GM21619 (cell line): ENCODE measurements at regions not wholly inside any gene's neighbourhood (a gene's known extent, or its start where the extent isn't known, plus 50 kb on each side); places are given as distances from the start of the nearest gene placed in this dataset.

Source experiments
- ATAC-seq: cut with Tn5 transposase; IDR thresholded peaks from one replicate; pipeline ENCODE4 v1.9.1; 2021; ENCODE audit not compliant: unreplicated experiment

DNA sequence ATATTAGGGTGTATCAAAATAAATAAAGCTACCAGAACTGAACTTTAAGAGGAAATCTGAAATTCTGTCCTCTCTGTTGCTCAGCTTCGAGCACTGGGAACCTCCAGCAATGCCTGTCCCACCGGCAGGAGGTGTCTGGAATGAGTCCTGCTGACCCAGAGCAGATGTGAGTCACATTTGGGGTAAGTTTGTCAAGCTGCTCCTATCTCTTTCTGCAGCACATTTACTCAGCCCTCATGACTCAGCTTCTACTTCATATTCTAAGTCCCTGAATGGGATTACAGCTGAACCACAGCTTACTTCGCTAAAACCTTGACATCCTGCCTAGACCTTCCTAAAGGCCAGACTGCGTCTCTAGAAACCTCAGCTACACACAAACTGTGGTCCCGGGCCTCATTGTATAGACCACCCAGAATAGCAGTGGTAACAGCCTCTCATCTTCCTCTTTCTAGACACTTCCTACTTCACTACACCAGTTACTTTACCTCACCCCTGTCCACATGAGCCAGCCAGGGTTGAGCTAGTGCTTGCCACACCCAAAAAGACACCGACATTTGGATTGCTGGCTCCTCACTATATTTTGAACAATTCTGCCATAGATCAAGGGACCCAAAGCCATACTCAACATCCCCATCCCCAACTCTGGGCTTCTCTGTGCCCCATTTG, 109.6 kb upstream of the TMCO5A start:
- peak; percentile 45 for ATAC-seq

DNA sequence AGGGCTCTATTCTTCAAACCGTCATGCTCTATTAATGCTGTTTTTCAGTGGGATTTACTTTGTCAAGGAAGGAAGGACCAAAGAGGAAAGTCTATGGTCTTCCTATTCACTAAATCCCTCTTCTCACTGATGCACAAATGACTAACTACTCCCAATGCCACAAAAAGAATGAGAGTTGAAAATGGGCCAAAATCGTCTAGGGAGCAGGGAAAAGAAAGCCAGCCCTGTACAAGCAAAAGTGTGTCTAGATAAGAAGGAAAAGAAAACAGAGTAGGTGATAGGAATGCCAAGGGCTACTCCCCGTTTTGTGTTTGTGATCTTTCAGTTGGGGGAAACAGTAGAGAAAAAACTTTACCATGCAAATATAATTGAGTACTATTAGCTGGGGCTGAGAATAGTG, 97.2 kb upstream of the TMCO5A start:
- no peak for ATAC-seq

DNA sequence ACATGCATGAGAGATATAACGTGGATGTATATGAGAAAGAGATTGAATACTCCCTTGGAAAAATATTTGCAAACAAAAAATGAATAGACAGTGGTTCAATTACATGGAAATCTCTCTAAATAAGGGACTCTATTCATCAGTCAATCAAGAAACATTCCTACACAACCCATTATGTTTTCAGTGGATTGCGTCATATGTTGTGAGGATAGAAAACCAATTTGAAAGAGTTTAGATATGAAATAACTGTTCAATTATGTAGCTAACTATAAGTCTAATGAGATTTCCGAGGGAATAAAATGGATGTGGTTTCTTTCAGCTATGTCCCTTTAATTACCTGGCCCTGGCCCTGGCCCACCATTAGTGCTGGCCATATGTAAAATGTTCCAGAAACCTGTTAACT, 86.7 kb upstream of the TMCO5A start:
- no peak for ATAC-seq

DNA sequence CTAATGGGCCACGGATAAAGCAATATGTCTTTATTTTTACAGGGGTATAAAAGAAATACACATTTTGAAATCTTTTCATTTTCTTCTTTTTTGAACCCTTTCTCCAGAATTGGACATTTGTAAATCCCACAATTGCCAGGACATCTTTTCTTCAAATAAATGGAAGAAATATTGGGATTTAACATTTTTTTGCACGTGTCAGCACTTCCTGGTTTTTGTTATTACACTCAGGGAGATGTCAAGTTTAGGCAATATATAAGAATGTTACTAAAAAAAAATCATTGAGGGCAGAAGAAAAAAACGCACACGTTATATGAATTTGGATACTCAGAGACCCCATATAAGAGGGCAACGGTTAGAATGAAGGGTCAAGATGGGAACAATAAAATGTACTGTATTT, 78.3 kb upstream of the TMCO5A start:
- no peak for ATAC-seq

DNA sequence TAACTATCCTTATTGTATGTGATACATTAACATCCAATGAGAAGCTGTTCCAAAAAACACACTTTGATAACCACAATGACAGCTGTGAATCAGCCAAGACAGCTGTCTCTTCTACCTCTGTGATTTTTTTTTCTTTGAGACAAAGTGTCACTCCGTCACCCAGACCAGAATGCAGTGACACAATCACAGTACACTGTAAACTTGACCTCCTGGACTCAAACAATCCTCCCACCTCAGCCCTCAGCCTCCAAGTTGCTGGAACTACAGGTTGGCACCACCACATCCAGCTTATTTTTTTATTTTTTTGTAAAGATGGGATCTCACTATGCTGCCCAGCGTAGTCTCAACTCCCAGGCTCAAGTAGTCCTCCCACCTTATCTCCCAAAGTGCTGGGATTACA, 73.5 kb upstream of the TMCO5A start:
- no peak for ATAC-seq

DNA sequence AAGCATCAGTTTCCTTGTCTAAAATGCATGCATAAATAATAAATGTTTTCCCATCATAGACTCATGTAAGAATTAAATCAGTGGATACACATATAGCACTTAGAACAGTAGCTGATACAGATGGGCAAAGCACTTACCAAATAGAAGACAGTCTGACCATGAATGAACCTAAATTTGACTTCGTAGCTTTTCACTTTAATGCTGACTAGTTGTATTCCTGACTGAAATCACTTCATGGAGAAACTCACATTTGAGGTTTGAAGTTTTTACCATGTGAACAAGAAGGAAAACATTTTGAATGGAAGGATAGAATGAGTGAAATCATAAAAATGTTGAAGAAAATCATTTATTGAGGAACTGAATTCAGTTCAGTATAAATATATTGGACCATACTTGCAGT, 68.8 kb upstream of the TMCO5A start:
- ATAC-seq: no peak

DNA sequence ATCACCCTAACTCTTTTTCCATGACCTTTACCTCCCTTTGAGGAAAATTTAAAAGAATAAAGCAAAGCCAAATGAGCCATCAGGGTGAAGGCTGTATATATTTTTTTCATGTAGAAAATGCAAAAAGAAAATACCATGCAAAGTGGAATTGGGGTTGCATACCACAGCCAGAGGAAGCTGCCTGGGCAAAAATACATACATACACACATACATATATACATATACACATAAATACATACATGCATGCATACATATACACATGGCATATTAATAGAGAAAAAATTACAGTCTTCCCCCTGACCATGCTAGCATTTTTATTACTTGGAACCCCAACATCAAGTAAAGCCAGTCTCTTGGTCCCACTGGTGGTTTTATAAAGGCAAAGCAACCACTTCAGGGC, 63.7 kb upstream of the TMCO5A start:
- ATAC-seq: no peak

DNA sequence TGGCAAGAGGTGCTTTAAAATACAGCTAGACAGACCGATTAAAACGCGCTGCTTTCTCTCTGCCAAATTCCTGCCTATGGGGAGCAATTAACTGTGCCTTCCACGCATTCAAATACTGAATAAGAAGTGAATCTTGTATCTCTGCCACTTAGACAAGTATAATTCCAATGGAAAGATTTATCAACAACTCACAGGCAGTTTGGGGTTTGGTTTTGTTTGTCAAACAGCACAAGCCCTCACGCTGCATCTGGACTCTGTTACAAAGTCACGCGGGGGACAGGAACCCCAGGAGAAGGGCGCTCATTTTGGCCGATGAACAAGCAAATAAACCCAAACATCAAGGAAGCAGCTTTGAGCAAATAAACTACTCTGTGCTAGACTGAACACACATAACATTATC, 61.8 kb upstream of the TMCO5A start:
- no peak for ATAC-seq

DNA sequence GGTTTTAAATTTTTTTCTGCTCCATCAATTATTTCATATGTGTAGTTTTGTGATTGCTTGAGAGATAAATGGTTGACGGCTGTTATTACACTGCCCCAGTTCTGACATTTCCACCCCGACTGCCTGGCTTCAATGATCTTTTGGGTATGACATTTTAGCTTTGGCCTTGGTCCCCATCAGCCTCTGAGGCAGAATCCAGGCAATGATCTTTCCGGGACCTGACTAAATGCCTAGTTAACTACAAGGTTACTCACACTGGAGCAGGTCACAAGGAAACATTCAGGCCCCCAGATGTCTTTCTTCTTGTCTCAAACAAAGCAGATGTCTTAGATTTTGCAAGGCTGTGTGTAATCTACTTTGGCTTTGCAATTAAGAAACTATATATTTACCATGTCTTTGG, 61.1 kb upstream of the TMCO5A start:
- no peak for ATAC-seq

DNA sequence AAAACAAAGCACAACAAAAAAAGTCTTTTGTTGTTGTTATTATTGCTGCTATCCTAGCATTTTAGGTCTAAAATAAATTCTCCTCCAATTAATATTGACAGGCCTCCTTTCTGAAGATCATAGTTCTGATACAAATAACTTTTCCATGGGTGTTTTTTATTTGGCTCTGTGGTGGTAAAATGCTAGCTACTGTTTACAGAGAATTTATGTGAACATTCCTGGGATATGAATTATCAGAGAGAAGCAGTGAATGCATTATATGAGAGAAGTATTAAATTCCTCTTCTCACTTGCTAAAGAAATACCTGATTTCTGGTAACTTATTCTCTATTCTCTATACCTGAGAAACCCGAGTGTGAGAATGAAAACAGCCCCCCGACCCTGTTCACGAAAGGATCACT, 57.5 kb upstream of the TMCO5A start:
- no peak for ATAC-seq

DNA sequence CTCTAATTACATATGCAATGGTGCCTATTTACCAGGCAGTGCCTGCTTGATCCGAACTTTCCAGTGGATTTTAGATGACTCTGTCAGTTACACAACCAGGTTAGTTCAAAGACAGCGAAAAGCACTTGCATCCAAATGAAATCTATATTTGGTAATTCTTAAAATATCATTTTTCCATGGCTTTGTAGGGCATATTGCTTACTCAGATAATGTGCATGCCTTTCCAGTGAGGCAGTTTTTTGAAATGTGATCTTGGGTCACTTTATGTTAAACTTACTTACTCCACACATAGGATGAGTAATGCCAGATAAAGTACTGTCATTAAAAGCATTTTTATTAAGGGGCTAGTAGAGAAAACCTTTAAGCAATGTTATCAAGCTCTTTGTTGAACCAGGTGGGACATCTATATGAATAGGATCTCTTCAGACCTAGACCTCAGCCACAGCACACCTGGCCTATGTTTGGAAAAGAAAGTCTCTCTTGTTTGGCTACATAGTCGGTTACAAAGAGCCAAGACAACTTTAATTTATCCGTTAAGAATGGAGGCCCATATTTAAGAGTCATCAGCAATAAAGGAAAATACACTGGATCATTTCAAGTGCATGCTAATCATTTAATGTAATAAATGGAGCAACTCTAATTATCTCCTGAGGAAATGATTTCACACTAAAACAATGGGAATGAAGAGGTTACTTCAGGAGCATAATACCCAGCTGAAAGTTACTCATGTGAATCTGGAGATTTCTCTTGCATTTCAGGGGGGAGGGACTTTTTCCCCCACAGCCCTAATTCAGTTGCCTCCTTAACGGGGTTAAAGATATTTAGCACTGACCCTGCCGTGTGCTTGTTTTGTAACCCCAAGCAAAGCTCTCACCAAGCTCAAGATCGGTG, 56.3 kb upstream of the TMCO5A start:
- no peak for ATAC-seq

DNA sequence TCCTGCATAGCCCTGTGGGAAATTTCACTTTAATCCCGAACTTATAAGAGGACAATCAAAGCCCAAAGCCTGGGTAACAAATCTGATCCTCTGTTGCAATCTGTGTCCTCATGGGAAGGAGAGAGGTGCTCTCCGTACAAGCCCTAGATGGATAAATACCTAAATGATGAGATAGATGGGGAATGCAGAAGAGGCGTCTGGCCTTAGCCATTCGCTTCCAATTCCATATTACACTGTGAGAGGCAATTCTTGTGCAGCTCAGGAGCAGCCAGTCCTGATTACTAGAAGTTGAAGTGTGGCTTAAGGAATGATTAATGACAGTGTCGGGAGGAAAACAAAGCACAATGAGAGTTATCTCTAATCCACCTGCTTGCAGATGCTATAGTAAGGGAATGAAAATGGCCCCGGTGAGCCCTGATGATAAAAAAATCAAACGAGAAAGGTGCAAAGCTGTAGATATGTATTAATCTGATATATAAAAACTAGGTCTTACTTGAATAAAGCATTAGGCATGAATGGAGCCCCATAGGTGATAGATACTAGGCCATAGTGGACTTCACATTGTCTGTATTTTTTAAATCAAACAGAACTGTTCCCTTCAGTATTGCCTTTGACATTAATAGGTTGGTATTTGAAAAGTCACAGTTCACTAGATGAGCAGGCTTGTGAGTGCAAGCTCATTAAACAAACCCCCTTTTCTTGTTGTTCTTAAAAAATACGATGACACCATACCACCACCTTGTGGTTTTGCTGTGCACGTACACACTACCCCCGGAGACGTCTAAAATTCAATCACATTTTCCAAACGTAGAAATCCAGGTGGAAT, 54.2 kb upstream of the TMCO5A start:
- no peak for ATAC-seq

DNA sequence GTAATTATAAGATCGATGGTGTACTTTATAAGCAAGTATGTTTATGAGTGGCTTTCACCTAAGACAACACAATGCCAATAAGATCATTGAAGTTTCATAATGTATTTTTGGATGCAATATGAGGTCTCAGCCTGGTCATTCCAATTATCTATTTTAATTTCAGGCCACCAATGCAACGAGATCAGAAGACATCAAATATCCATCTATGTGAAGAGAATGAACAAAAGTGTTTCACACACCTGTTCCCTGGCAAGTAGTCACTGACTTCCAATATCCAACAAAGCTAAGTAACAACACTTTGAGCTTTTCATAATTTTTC, 53.6 kb upstream of the TMCO5A start:
- ATAC-seq: no peak

DNA sequence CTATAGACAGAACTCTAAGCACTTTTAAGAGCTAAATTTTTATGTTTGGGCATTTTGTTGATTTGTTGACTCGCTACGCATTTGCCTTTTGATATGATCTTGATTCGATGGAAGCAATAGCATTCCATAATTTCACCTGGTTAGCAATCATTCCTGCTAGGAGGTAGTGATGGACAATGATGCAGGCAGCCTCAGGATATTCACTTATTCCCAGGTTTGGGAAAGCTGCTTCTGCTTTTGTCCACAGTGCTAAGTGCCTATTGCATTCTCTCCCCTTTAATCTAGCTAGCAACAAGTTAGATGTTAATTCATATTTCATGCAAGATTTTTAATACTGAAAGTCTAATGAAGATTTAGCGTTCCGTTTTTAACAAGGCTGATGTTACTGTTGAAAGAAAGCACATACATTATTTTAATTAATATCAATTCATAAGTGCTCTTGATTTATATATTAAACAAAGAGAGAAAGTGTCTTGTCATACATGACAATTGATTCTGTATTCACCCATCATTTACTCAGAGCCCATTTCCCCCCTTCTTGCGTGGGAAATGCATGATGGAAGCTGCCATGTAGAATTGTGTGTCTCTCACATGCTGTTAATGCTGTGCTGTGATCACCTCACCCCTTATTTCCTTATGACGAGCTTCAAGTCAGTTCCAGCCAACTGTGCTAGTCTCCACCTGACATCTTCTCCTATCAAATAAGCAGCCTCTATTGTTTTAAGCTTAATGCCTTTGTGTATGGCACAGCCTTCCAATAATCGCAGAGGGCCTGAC, 53.0 kb upstream of the TMCO5A start:
- no peak for ATAC-seq

DNA sequence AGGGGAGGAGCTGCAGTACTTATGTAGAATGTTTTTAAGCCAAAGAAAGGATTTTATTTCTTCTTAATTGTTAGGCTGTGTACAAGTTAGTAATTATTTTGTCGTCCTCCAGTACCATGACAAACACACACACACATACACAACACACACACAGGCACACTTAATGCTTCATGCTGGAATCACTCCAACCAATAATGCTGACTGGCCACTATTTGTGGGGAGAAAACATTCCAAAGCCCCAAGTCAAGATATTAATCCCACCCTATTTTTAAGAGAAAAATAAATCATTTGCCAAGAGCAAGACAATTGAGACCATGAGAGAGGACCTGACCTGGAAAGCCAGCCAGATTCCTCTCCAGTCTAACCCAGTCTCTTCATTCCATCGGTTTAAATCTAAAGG, 51.8 kb upstream of the TMCO5A start:
- no peak for ATAC-seq
